K562 (cell line): ENCODE measurements at regions not wholly inside any gene's neighbourhood (a gene's known extent, or its start where the extent isn't known, plus 50 kb on each side); places are given as distances from the start of the nearest gene placed in this dataset.

ENCODE experiments used
- CREB3 ChIP-seq: fragments of 450-650 bp; conservative IDR thresholded peaks from 2 replicates; pipeline ENCODE4 v1.6.1; 2016; ENCODE audit warnings: missing genetic modification characterization, low read depth, mild to moderate bottlenecking, missing compliant biosample characterization, moderate library complexity
- KLF10 ChIP-seq: fragments of 250-450 bp; sonication (Bioruptor Pico); IDR thresholded peaks from 2 replicates; pipeline ENCODE4 v1.6.1; 2021; ENCODE audit warnings: matching md5 sums
- SRSF9 ChIP-seq: fragments of 200-400 bp; formaldehyde crosslinking; IDR thresholded peaks from 2 replicates; pipeline ENCODE4 v1.6.1; 2017; ENCODE audit warnings: low read depth, low read length, borderline replicate concordance
- TCF7 ChIP-seq: sonication (generic); IDR thresholded peaks from 2 replicates; pipeline ENCODE4 v1.6.1; 2016; ENCODE audit warnings: antibody characterized with exemption, borderline replicate concordance
- ZNF507 ChIP-seq: conservative IDR thresholded peaks from 2 replicates; pipeline ENCODE4 v1.6.1; 2017; ENCODE audit warnings: missing genetic modification characterization, missing compliant biosample characterization
- TF ChIP-seq, protein P1 (sequence below): fragments of 450-650 bp; IDR thresholded peaks from 2 replicates; pipeline ENCODE4 v1.7.0; 2016; ENCODE audit warnings: borderline replicate concordance

DNA sequence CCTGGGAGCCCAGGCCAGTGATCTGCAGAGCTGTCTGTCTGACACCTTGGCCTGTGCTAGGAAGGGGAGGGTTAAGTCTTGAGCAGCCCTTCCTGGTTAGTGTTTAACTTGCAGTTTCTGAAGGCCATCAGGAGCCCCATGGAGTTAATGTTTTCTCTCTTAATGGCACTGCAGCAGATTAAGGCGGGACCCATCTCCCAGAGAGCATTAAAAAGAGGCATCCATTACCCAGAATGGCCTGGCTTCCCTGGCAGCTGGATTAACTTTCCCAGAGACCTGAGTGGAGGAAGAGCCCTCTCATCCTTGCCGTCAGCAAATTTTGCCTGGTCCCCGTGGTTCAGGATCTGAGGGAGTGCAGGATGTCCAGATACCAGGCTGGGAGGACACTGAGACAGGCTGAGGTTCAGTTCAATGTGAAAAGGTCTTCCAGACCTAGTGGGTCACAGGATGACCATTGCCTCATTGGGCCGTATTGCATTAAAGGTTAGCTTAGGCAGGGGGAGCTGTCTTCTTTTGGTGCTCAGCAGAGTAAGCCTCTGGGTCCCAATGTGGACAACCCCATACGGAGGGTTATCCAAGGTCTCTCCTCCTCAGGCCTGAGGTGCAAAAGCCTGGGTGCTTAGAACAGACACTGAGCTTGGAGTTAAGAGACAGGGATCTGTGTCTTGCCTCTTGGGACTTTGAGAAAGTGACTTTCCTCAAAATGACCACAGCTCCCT, 522.6 kb downstream of the PTPRU start:
- TF ChIP-seq, protein P1, sequence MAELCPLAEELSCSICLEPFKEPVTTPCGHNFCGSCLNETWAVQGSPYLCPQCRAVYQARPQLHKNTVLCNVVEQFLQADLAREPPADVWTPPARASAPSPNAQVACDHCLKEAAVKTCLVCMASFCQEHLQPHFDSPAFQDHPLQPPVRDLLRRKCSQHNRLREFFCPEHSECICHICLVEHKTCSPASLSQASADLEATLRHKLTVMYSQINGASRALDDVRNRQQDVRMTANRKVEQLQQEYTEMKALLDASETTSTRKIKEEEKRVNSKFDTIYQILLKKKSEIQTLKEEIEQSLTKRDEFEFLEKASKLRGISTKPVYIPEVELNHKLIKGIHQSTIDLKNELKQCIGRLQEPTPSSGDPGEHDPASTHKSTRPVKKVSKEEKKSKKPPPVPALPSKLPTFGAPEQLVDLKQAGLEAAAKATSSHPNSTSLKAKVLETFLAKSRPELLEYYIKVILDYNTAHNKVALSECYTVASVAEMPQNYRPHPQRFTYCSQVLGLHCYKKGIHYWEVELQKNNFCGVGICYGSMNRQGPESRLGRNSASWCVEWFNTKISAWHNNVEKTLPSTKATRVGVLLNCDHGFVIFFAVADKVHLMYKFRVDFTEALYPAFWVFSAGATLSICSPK: no peak
- TF ChIP-seq KLF10 (CRISPR knock-in tag): no peak
- no peak for TF ChIP-seq CREB3
- TF ChIP-seq TCF7: no peak
- TF ChIP-seq ZNF507 (tag): no peak
- TF ChIP-seq SRSF9: no peak
